GM12892 (cell line): ENCODE measurements at regions not wholly inside any gene's neighbourhood (a gene's known extent, or its start where the extent isn't known, plus 50 kb on each side); places are given as distances from the start of the nearest gene placed in this dataset.

Experiments
- POLR2AphosphoS5 ChIP-seq: IDR thresholded peaks from 2 replicates; pipeline ENCODE4 v1.6.1; 2011; ENCODE audit warnings: low read depth, low read length, control low read depth
- TAF1 ChIP-seq: IDR thresholded peaks from 2 replicates; pipeline ENCODE4 v1.6.1; 2011; ENCODE audit warnings: low read depth, mild to moderate bottlenecking, control low read depth, low read length, borderline replicate concordance

GRCh38 chr18:30385684-30386083 is 656.9 kb downstream of the DSC3 start:
- TF ChIP-seq TAF1 (no peak), POLR2AphosphoS5 (no peak)
